OCI-LY1 (cell line): ENCODE measurements at regions not wholly inside any gene's neighbourhood (a gene's known extent, or its start where the extent isn't known, plus 50 kb on each side); places are given as distances from the start of the nearest gene placed in this dataset.

ENCODE experiments used
- H2AFZ ChIP-seq: fragments of 200-600 bp; sonication (generic), shearing (Covaris generic); 2 replicates; pipeline ENCODE4 v1.6.0; 2014; ENCODE audit warnings: antibody characterized with exemption, mild to moderate bottlenecking, low read length
- H3F3A ChIP-seq: fragments of 200-600 bp; sonication (generic), shearing (Covaris generic); 2 replicates; pipeline ENCODE4 v1.6.0; 2014; ENCODE audit warnings: mild to moderate bottlenecking, antibody characterized with exemption, low read length, moderate library complexity; ENCODE audit not compliant: insufficient read depth
- H3K27ac ChIP-seq: fragments of 200-600 bp; sonication (generic); 2 replicates; pipeline ENCODE4 v1.5.1; 2014; ENCODE audit warnings: low read length, mixed run types, mild to moderate bottlenecking, low read depth; ENCODE audit not compliant: poor library complexity, severe bottlenecking
- H3K27me3 ChIP-seq: fragments of 200-600 bp; sonication (generic); 2 replicates; pipeline ENCODE4 v1.6.0; 2014; ENCODE audit warnings: antibody characterized with exemption, mild to moderate bottlenecking, low read length, moderate library complexity; ENCODE audit not compliant: insufficient read depth
- H3K36me3 ChIP-seq: fragments of 200-600 bp; sonication (generic); 2 replicates; pipeline ENCODE4 v1.6.1; 2014; ENCODE audit warnings: mild to moderate bottlenecking, antibody characterized with exemption, low read length, moderate library complexity, mixed read lengths; ENCODE audit not compliant: insufficient read depth
- H3K4me1 ChIP-seq: fragments of 200-600 bp; sonication (generic); 2 replicates; pipeline ENCODE4 v1.5.1; 2014; ENCODE audit warnings: mild to moderate bottlenecking, low read length, moderate library complexity; ENCODE audit not compliant: insufficient read depth, severe bottlenecking
- H3K4me2 ChIP-seq: fragments of 200-600 bp; sonication (generic), shearing (Covaris generic); 2 replicates; pipeline ENCODE4 v1.6.1; 2014; ENCODE audit warnings: low read length
- H3K4me3 ChIP-seq: fragments of 200-600 bp; sonication (generic); 2 replicates; pipeline ENCODE4 v1.5.1; 2014; ENCODE audit warnings: low read length, low read depth, mild to moderate bottlenecking, mixed read lengths; ENCODE audit not compliant: poor library complexity, severe bottlenecking
- H3K79me2 ChIP-seq: fragments of 200-600 bp; shearing (Covaris generic); 2 replicates; pipeline ENCODE4 v1.6.1; 2016; ENCODE audit warnings: mixed run types, low read length, mixed read lengths; ENCODE audit not compliant: insufficient read depth
- H3K9ac ChIP-seq: fragments of 200-600 bp; sonication (generic), shearing (Covaris generic); 2 replicates; pipeline ENCODE4 v1.6.1; 2014; ENCODE audit warnings: mild to moderate bottlenecking, low read length, mixed read lengths
- H3K9me2 ChIP-seq: fragments of 200-600 bp; sonication (generic), shearing (Covaris generic); 2 replicates; pipeline ENCODE4 v1.6.1; 2014; ENCODE audit warnings: low read depth, mild to moderate bottlenecking, low read length, mixed read lengths
- H3K9me3 ChIP-seq: fragments of 200-600 bp; shearing (Covaris generic); 2 replicates; pipeline ENCODE4 v1.6.1; 2014; ENCODE audit warnings: low read length, mixed read lengths
- H4K20me1 ChIP-seq: fragments of 200-600 bp; sonication (generic), shearing (Covaris generic); 2 replicates; pipeline ENCODE4 v1.6.0; 2016; ENCODE audit warnings: mild to moderate bottlenecking, low read length; ENCODE audit not compliant: insufficient read depth
- EZH2 ChIP-seq: fragments of 200-600 bp; sonication (generic), shearing (Covaris generic); IDR thresholded peaks from 2 replicates; pipeline ENCODE4 v1.8.0; 2017; ENCODE audit warnings: borderline replicate concordance, mixed run types, mild to moderate bottlenecking, antibody characterized with exemption, low read length, moderate library complexity, mixed read lengths
- TF ChIP-seq, protein P1 (sequence below): fragments of 200-600 bp; sonication (generic), shearing (Covaris generic); IDR thresholded peaks from 2 replicates; pipeline ENCODE4 v1.5.1; 2017; ENCODE audit warnings: mild to moderate bottlenecking, antibody characterized with exemption, low read length, moderate library complexity, mixed read lengths

DNA sequence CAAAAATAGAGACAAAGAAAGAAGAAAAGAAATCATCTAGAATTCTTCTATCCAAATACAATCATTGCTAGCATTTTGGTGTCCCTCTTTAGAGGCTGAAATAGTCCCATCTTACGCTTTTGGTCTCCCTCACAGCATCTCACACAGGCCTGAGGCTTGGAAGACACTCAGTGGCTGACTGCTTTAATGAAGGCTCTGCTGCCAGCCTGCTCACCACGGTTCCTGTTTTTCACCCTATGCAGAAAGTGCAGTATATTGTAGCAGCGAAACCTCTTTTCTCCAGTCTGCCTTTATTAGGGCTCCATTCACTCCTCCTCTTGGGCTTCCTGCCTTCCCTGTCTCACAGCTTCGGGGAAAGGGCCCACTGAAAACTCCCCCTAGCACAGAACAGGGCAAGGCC lies 102.2 kb downstream of the JCAD start:
- Histone ChIP-seq H3K9me2 (no peaks in the 10 kb centered on the region), H3K9ac (no peak overlapping the region), H3K4me1 (no peaks in the 10 kb centered on the region), H4K20me1 (no peaks in the 10 kb centered on the region), H3K27ac (no peak overlapping the region), H3K27me3 (peaks cover 6% of the 10 kb centered on the region), H2AFZ (no peak overlapping the region), H3K4me3 (no peak overlapping the region), H3K79me2 (no peaks in the 10 kb centered on the region), H3K4me2 (no peak overlapping the region), H3F3A (no peaks in the 10 kb centered on the region), H3K9me3 (no peaks in the 10 kb centered on the region), H3K36me3 (no peaks in the 10 kb centered on the region)
- TF ChIP-seq, protein P1, sequence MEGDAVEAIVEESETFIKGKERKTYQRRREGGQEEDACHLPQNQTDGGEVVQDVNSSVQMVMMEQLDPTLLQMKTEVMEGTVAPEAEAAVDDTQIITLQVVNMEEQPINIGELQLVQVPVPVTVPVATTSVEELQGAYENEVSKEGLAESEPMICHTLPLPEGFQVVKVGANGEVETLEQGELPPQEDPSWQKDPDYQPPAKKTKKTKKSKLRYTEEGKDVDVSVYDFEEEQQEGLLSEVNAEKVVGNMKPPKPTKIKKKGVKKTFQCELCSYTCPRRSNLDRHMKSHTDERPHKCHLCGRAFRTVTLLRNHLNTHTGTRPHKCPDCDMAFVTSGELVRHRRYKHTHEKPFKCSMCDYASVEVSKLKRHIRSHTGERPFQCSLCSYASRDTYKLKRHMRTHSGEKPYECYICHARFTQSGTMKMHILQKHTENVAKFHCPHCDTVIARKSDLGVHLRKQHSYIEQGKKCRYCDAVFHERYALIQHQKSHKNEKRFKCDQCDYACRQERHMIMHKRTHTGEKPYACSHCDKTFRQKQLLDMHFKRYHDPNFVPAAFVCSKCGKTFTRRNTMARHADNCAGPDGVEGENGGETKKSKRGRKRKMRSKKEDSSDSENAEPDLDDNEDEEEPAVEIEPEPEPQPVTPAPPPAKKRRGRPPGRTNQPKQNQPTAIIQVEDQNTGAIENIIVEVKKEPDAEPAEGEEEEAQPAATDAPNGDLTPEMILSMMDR: no peak
- no peak for TF ChIP-seq EZH2

- TF ChIP-seq EZH2: no peak
- H3K27ac ChIP-seq: no peak overlapping the region
These were observed 103.0 kb downstream of the JCAD start for GRCh38 chr10:29956335-29956924.

DNA sequence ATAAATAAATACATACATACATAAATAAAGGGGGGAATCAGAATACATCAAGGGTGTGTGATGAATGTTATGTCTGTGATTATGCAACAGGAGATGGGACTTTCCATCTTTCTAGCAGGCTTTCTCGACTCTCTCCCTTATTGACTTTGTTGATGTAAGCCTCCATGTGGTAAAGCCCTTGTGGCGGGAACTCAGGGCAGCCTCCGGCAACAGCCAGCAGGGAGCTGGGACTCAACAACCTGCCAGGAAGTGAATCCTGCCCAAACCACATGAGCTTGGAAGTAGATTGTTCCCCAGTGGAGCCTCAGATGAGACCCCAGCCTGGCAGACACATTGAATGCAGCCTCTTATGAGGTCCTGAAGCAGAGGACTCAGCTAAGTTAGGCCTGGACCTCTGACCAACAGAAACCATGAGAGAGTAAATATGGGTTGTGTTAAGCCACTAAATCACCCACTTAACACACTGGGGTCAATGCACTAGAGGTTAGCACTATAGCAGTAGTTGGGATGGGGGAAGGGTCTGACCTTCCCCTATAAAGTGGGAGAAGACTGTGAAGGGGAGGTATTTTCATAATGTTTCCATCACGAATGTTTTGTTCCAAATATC lies 104.0 kb downstream of the JCAD start:
- H3K9ac ChIP-seq: no peak overlapping the region
- no peak overlapping the region for H3K4me2 ChIP-seq

More at GRCh38 chr10:29956335-29956924, 103.0 kb downstream of the JCAD start:
- Histone ChIP-seq H3F3A (no peaks in the 10 kb centered on the region), H3K9me2 (no peaks in the 10 kb centered on the region), H3K4me2 (no peak overlapping the region), H3K4me3 (no peak overlapping the region), H3K36me3 (no peaks in the 10 kb centered on the region), H3K9ac (no peak overlapping the region), H3K9me3 (no peaks in the 10 kb centered on the region), H3K79me2 (no peaks in the 10 kb centered on the region), H2AFZ (no peak overlapping the region), H4K20me1 (no peaks in the 10 kb centered on the region), H3K4me1 (no peaks in the 10 kb centered on the region), H3K27me3 (peaks cover 6% of the 10 kb centered on the region)

More for the DNA sequence above, 104.0 kb downstream of the JCAD start:
- H3K9me2 ChIP-seq: no peaks in the 10 kb centered on the region
- H3K27ac ChIP-seq: no peak overlapping the region
- no peaks in the 10 kb centered on the region for H3K4me1 ChIP-seq
- H3K27me3 ChIP-seq: no peaks in the 10 kb centered on the region; the same call in 1 of the 2 replicates
- no peaks in the 10 kb centered on the region for H3K79me2 ChIP-seq
- H3K4me3 ChIP-seq: no peak overlapping the region
- H4K20me1 ChIP-seq: no peaks in the 10 kb centered on the region
- no peaks in the 10 kb centered on the region for H3K9me3 ChIP-seq
- no peaks in the 10 kb centered on the region for H3K36me3 ChIP-seq
- no peaks in the 10 kb centered on the region for H3F3A ChIP-seq
- TF ChIP-seq, protein P1: no peak
- no peak for TF ChIP-seq EZH2
- no peak overlapping the region for H2AFZ ChIP-seq
